ENCODE measurements at regions not wholly inside any gene's neighbourhood (a gene's known extent, or its start where the extent isn't known, plus 50 kb on each side); places are given as distances from the start of the nearest gene placed in this dataset.

DNA sequence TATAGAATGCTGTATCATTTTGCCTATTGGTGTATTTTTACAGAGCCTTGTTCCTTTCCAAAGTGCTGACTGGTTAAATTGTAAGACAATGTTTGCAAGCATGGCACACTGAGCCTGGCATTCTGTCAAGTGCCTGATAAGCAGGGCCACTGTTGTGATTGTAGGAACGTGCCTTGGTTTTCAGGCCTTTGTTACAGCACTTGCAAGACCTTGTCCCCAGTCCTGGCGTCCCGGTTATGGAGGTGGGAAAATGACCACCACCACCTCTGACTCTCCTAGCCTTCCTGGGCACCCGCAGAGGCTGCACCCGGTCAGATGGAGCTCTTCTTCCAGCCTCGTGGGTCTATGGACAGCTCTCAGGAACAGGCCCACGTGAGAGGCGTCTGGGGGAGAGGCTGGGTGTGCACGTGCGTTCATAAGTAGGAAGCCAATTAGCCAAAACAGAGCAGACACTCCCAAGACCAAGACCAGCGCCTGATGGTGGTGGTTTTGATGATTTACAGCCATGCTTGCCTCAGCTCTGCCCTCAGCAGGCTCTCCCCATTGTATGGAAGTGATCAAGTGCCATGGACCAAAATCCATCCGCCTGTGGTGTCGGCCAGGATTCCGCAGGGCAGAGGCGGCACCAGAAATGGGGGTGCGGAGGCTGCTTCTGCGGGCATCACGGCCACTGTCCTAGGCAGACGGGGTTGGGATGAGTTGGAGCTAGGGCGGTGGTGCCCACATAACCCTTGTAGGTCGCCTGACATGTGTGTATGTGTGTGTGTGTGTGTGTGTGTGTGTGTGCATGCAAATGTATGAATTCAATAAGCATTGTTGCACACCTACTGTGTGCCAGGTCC is 89.8 kb downstream of the RTL6 start:
- Histone ChIP-seq H3K79me2 (ENCODE audit: low read depth) (no peaks in the 10 kb centered on the region), H3F3A (ENCODE audit: low read depth) (no peaks in the 10 kb centered on the region)
- no peak for DNase-seq (ENCODE audit: low spot score)

DNA sequence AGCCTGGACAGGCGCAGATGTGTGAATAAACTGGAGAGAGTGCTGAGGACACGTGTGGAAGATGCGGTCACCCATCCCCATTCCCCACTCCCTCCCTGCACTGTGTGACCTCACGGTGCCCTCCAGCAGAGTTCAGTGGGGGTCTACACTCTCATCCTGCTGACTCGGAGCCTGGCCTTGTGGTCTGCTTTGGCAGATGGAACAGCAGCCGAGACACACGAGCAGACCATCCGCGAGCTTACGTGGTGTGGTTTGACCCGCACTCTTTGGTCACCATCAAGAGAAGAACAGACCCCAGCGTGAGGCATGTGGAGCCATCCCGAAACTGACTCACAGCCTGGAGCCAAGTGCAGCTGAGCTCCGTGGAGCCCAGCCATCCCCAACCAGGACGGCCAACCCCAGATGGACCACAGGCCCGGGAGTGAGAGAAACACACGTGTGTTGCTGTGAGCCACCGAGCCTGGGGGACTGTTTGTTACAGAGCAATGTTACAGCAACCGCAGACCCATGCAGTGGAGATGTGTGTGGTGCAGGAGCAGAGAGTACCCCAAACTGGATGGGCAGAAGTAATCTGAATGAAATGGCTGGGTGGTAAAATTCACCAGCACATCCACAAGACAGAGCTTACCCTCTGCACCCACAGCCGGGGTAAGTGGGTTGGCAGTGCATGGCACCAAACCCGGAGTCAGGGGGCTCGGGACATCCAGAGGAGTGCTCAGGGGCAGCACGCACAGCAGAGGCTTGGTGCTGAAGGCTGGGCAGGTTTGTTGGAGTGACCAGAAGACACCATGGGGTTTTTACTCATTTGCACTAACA is 90.7 kb downstream of the RTL6 start:
- no peak for DNase-seq (ENCODE audit: low spot score)

More for the DNA sequence above, 89.8 kb downstream of the RTL6 start:
- Mint-ChIP-seq H3K36me3 (no peaks in the 10 kb centered on the region), H3K27me3 (ENCODE audit: insufficient read depth, low read depth) (peaks cover 11% of the 10 kb centered on the region), H3K4me3 (no peak overlapping the region), H3K27ac (no peak overlapping the region), H3K4me1 (peaks cover 35% of the 10 kb centered on the region), H3K9me3 (no peaks in the 10 kb centered on the region)
- no peak overlapping the region for H3K4me2 ChIP-seq
- H4K20me1 ChIP-seq (ENCODE audit: low read depth): no peaks in the 10 kb centered on the region
- H3K27me3 ChIP-seq: no peaks in the 10 kb centered on the region
- H2AFZ ChIP-seq (replicated peaks): no peak overlapping the region
- TF ChIP-seq EZH2phosphoT487 (IDR thresholded peaks at IDR 0.05) (no peak), EZH2 (IDR thresholded peaks at IDR 0.05) (no peak)
- TF ChIP-seq, protein P1, sequence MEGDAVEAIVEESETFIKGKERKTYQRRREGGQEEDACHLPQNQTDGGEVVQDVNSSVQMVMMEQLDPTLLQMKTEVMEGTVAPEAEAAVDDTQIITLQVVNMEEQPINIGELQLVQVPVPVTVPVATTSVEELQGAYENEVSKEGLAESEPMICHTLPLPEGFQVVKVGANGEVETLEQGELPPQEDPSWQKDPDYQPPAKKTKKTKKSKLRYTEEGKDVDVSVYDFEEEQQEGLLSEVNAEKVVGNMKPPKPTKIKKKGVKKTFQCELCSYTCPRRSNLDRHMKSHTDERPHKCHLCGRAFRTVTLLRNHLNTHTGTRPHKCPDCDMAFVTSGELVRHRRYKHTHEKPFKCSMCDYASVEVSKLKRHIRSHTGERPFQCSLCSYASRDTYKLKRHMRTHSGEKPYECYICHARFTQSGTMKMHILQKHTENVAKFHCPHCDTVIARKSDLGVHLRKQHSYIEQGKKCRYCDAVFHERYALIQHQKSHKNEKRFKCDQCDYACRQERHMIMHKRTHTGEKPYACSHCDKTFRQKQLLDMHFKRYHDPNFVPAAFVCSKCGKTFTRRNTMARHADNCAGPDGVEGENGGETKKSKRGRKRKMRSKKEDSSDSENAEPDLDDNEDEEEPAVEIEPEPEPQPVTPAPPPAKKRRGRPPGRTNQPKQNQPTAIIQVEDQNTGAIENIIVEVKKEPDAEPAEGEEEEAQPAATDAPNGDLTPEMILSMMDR (IDR thresholded peaks at IDR 0.05): no peak
- no peak overlapping the region for H3K27ac ChIP-seq
- no peaks in the 10 kb centered on the region for H3K36me3 ChIP-seq
- H3K9ac ChIP-seq: no peak overlapping the region
- H3K4me1 ChIP-seq: peaks cover 11% of the 10 kb centered on the region
- H3K9me3 ChIP-seq (ENCODE audit: low read depth): no peaks in the 10 kb centered on the region
- H3K4me3 ChIP-seq: no peak overlapping the region

DNA sequence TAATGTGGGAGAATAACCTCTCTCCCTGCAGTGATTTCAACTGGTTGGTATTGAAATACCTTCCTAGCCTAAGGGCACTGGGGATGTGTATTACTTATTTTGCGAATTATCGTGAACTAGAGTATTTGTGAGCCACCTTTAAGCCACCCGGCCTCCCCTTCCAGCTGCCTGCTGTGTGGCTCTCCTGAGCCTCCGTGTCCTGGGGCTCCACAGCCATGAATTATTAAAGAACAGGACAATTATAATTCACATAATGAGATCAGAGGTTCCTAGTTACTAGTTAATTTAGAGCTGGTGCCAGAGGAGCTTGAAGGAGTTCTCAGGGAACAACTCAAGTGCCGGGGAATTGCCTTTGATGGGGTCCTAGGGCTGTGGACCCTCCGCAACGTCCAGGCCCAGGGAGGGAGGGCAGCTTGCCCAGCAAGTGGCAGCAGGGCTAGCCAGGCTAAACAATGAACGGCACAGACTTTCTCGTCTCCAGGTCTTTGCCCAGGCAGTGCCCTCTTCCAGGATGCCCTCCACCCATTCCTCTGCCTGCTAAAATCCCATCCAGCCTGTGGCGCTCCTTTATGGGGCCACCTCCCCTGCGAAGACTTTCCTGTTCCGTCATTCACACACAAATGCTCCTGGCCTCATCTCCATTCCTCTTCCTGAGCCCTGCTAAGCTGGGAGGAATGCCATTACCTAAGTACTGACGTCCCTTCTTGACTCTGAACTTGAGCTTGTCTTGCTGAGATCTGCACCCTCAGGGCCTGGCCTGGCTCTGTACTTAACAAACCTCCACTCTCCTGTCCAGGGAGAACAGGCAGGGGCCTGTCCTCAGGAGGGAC is 91.5 kb downstream of the RTL6 start:
- Histone ChIP-seq H3K4me3 (no peak overlapping the region), H3K4me1 (peaks cover 11% of the 10 kb centered on the region), H3K36me3 (no peaks in the 10 kb centered on the region), H3K79me2 (ENCODE audit: low read depth) (no peaks in the 10 kb centered on the region), H3K9ac (no peak overlapping the region), H3K27me3 (no peaks in the 10 kb centered on the region), H3F3A (ENCODE audit: low read depth) (no peaks in the 10 kb centered on the region), H3K27ac (no peak overlapping the region), H3K4me2 (no peak overlapping the region), H4K20me1 (ENCODE audit: low read depth) (no peaks in the 10 kb centered on the region), H2AFZ (replicated peaks) (no peak overlapping the region), H3K9me3 (ENCODE audit: low read depth) (no peaks in the 10 kb centered on the region)
- Mint-ChIP-seq H3K27ac (no peak overlapping the region), H3K4me1 (peaks cover 21% of the 10 kb centered on the region), H3K9me3 (no peaks in the 10 kb centered on the region), H3K4me3 (no peak overlapping the region), H3K36me3 (no peaks in the 10 kb centered on the region), H3K27me3 (ENCODE audit: insufficient read depth, low read depth) (peaks cover 8% of the 10 kb centered on the region)
- TF ChIP-seq EZH2phosphoT487 (IDR thresholded peaks at IDR 0.05): no peak
- TF ChIP-seq, protein P1 (IDR thresholded peaks at IDR 0.05): no peak
- TF ChIP-seq EZH2 (IDR thresholded peaks at IDR 0.05): no peak
- DNase-seq (ENCODE audit: low spot score): no peak

More for the DNA sequence above, 90.7 kb downstream of the RTL6 start:
- Mint-ChIP-seq H3K27me3 (ENCODE audit: insufficient read depth, low read depth) (peaks cover 8% of the 10 kb centered on the region), H3K27ac (no peak overlapping the region), H3K36me3 (no peaks in the 10 kb centered on the region), H3K9me3 (no peaks in the 10 kb centered on the region), H3K4me3 (no peak overlapping the region), H3K4me1 (peaks cover 28% of the 10 kb centered on the region)
- H2AFZ ChIP-seq (replicated peaks): no peak overlapping the region
- no peaks in the 10 kb centered on the region for H4K20me1 ChIP-seq (ENCODE audit: low read depth)
- no peaks in the 10 kb centered on the region for H3K79me2 ChIP-seq (ENCODE audit: low read depth)
- TF ChIP-seq EZH2 (IDR thresholded peaks at IDR 0.05) (no peak), EZH2phosphoT487 (IDR thresholded peaks at IDR 0.05) (no peak)
- TF ChIP-seq, protein P1 (IDR thresholded peaks at IDR 0.05): no peak
- H3F3A ChIP-seq (ENCODE audit: low read depth): no peaks in the 10 kb centered on the region
- no peak overlapping the region for H3K27ac ChIP-seq
- no peaks in the 10 kb centered on the region for H3K27me3 ChIP-seq
- H3K36me3 ChIP-seq: no peaks in the 10 kb centered on the region
- H3K4me2 ChIP-seq: no peak overlapping the region
- H3K9ac ChIP-seq: no peak overlapping the region
- no peak overlapping the region for H3K4me3 ChIP-seq
- no peaks in the 10 kb centered on the region for H3K9me3 ChIP-seq (ENCODE audit: low read depth)
- peaks cover 11% of the 10 kb centered on the region for H3K4me1 ChIP-seq

All from neural progenitor cell (in vitro differentiated cells).